Natural killer cell treated with Interleukin-12 subunit alpha and Interleukin-12 subunit beta and Interleukin-15 and Interleukin-18, amount 100 ng/mL, for 72 hours (primary cell): ENCODE measurements at regions not wholly inside any gene's neighbourhood (a gene's known extent, or its start where the extent isn't known, plus 50 kb on each side); places are given as distances from the start of the nearest gene placed in this dataset.
"Not testable (repeated sequence)": the region's sequence is repeated elsewhere in the genome, so short reads cannot be mapped to it uniquely, and the experiment has no call there.

Experiments
- ATAC-seq, 2 donors: fragments of 150-1000 bp; cut with Tn5 transposase in 1 of 2; sonication (Bioruptor Pico), chemical (Tn5 transposase) in 1 of 2; 2 replicates each; pipeline ENCODE4 v1.10.0; 2021
- DNase-seq: peaks from one replicate; pipeline ENCODE4 v3.0.0; 2022; ENCODE audit warnings: low spot score
- H3K27ac Mint-ChIP-seq, 2 donors: 1 replicate in 1 of 2; 2 replicates in 1 of 2; pipeline ENCODE4 v1.8.0; 2022; ENCODE audit warnings: mixed read lengths in 2 of 2, mild to moderate bottlenecking in 1 of 2, moderate library complexity in 1 of 2
- H3K27me3 Mint-ChIP-seq, 2 donors: 1 replicate in 1 of 2; 2 replicates in 1 of 2; pipeline ENCODE4 v1.8.0; 2022; ENCODE audit warnings: mixed read lengths in 2 of 2
- H3K36me3 Mint-ChIP-seq: one replicate; pipeline ENCODE4 v1.8.0; 2022; ENCODE audit warnings: mixed read lengths
- H3K4me1 Mint-ChIP-seq, 2 donors: 1 replicate in 1 of 2; 2 replicates in 1 of 2; pipeline ENCODE4 v1.8.0; 2022; ENCODE audit warnings: low read depth in 2 of 2, mixed read lengths in 2 of 2, mild to moderate bottlenecking in 1 of 2
- H3K4me3 Mint-ChIP-seq: one replicate; pipeline ENCODE4 v1.8.0; 2022; ENCODE audit warnings: mixed read lengths
- H3K9me3 Mint-ChIP-seq: 2 replicates; pipeline ENCODE4 v1.8.0; 2022; ENCODE audit warnings: mixed read lengths

- DNase-seq, result no peak
- Mint-ChIP-seq H3K4me3 (no peak overlapping the region), H3K27me3 (no peaks in the 10 kb centered on the region), H3K9me3 (peaks cover 22% of the 10 kb centered on the region), H3K4me1 (no peaks in the 10 kb centered on the region), H3K36me3 (no peaks in the 10 kb centered on the region), H3K27ac (no peak overlapping the region)
- no peak for ATAC-seq
Measured at GRCh38 chr7:46927131-46927810, 654.6 kb downstream of the TNS3 start.

- Mint-ChIP-seq H3K36me3 (no peaks in the 10 kb centered on the region), H3K27ac (no peak overlapping the region), H3K27me3 (no peaks in the 10 kb centered on the region), H3K9me3 (peaks cover 2% of the 10 kb centered on the region), H3K4me3 (no peak overlapping the region), H3K4me1 (no peaks in the 10 kb centered on the region)
- no peak for DNase-seq
- no peak for ATAC-seq
Measured at GRCh38 chr7:46916581-46916980, 665.3 kb downstream of the TNS3 start.

- H3K4me3 Mint-ChIP-seq, result no peak overlapping the region
- no peaks in the 10 kb centered on the region for H3K36me3 Mint-ChIP-seq
- H3K27me3 Mint-ChIP-seq, result no peaks in the 10 kb centered on the region
- H3K27ac Mint-ChIP-seq, result no peak overlapping the region
- H3K9me3 Mint-ChIP-seq, result peaks cover 6% of the 10 kb centered on the region
- ATAC-seq (no peak), DNase-seq (no peak)
- no peaks in the 10 kb centered on the region for H3K4me1 Mint-ChIP-seq
Measured at GRCh38 chr7:46912692-46913091, 669.2 kb downstream of the TNS3 start.

GRCh38 chr7:46909601-46910051, 672.3 kb downstream of the TNS3 start:
- H3K27ac Mint-ChIP-seq, result no peak overlapping the region
- H3K4me1 Mint-ChIP-seq, result no peaks in the 10 kb centered on the region

GRCh38 chr7:46908770-46909169, 673.1 kb downstream of the TNS3 start:
- Mint-ChIP-seq H3K9me3 (peaks cover 8% of the 10 kb centered on the region), H3K36me3 (no peaks in the 10 kb centered on the region), H3K4me3 (no peak overlapping the region), H3K27ac (no peak overlapping the region), H3K4me1 (no peaks in the 10 kb centered on the region), H3K27me3 (no peaks in the 10 kb centered on the region)
- DNase-seq, result no peak
- ATAC-seq, result no peak

More at GRCh38 chr7:46909601-46910051, 672.3 kb downstream of the TNS3 start:
- H3K9me3 Mint-ChIP-seq, result peaks cover 10% of the 10 kb centered on the region
- DNase-seq (no peak), ATAC-seq (no peak)
- no peak overlapping the region for H3K4me3 Mint-ChIP-seq
- no peaks in the 10 kb centered on the region for H3K27me3 Mint-ChIP-seq
- no peaks in the 10 kb centered on the region for H3K36me3 Mint-ChIP-seq

- H3K27ac Mint-ChIP-seq, H3K4me3 Mint-ChIP-seq, ATAC-seq, H3K4me1 Mint-ChIP-seq, H3K27me3 Mint-ChIP-seq, DNase-seq, H3K36me3 Mint-ChIP-seq: not testable (repeated sequence)
- peaks cover 17% of the 10 kb centered on the region for H3K9me3 Mint-ChIP-seq
Measured at GRCh38 chr7:46904523-46904922, 677.4 kb downstream of the TNS3 start.

GRCh38 chr7:46902463-46902862, 679.4 kb downstream of the TNS3 start:
- ATAC-seq, result no peak
- no peak for DNase-seq
- H3K9me3 Mint-ChIP-seq, result peaks cover 17% of the 10 kb centered on the region
- H3K27ac Mint-ChIP-seq, result no peak overlapping the region
- H3K4me1 Mint-ChIP-seq, result no peaks in the 10 kb centered on the region
- peaks cover 4% of the 10 kb centered on the region for H3K36me3 Mint-ChIP-seq
- no peak overlapping the region for H3K4me3 Mint-ChIP-seq
- H3K27me3 Mint-ChIP-seq, result no peaks in the 10 kb centered on the region

- DNase-seq, result no peak
- Mint-ChIP-seq H3K9me3 (peaks cover 13% of the 10 kb centered on the region), H3K4me3 (no peak overlapping the region), H3K36me3 (peaks cover 4% of the 10 kb centered on the region), H3K27ac (no peak overlapping the region), H3K27me3 (no peaks in the 10 kb centered on the region), H3K4me1 (no peaks in the 10 kb centered on the region)
- ATAC-seq, result no peak
Measured at GRCh38 chr7:46900312-46901263, 681.3 kb downstream of the TNS3 start.

GRCh38 chr7:46897381-46897780, 684.5 kb downstream of the TNS3 start:
- H3K27ac Mint-ChIP-seq, result no peak overlapping the region
- ATAC-seq (no peak), DNase-seq (no peak)
- H3K27me3 Mint-ChIP-seq, result no peaks in the 10 kb centered on the region
- H3K9me3 Mint-ChIP-seq, result peaks cover 13% of the 10 kb centered on the region
- H3K4me1 Mint-ChIP-seq, result no peaks in the 10 kb centered on the region
- peaks cover 4% of the 10 kb centered on the region for H3K36me3 Mint-ChIP-seq
- H3K4me3 Mint-ChIP-seq, result no peak overlapping the region

GRCh38 chr7:46886669-46887374, 695.1 kb downstream of the TNS3 start:
- H3K9me3 Mint-ChIP-seq, result peaks cover 22% of the 10 kb centered on the region
- no peaks in the 10 kb centered on the region for H3K27me3 Mint-ChIP-seq
- H3K4me3 Mint-ChIP-seq, result no peak overlapping the region
- no peak overlapping the region for H3K27ac Mint-ChIP-seq
- DNase-seq (no peak), ATAC-seq (no peak)
- no peaks in the 10 kb centered on the region for H3K4me1 Mint-ChIP-seq
- H3K36me3 Mint-ChIP-seq, result no peaks in the 10 kb centered on the region

- Mint-ChIP-seq H3K27ac (no peak overlapping the region), H3K4me3 (no peak overlapping the region), H3K9me3 (peaks cover 19% of the 10 kb centered on the region), H3K4me1 (no peaks in the 10 kb centered on the region), H3K27me3 (no peaks in the 10 kb centered on the region), H3K36me3 (no peaks in the 10 kb centered on the region)
- DNase-seq (no peak), ATAC-seq (no peak)
Measured at GRCh38 chr7:46885167-46885566, 696.7 kb downstream of the TNS3 start.

- DNase-seq (no peak), ATAC-seq (no peak)
- no peaks in the 10 kb centered on the region for H3K4me1 Mint-ChIP-seq
- H3K27me3 Mint-ChIP-seq, result no peaks in the 10 kb centered on the region
- no peak overlapping the region for H3K27ac Mint-ChIP-seq
- H3K9me3 Mint-ChIP-seq, result peaks cover 10% of the 10 kb centered on the region
- no peak overlapping the region for H3K4me3 Mint-ChIP-seq
- no peaks in the 10 kb centered on the region for H3K36me3 Mint-ChIP-seq
Measured at GRCh38 chr7:46881507-46882127, 700.3 kb downstream of the TNS3 start.

GRCh38 chr7:46880508-46881196, 701.3 kb downstream of the TNS3 start:
- H3K36me3 Mint-ChIP-seq, result no peaks in the 10 kb centered on the region
- H3K9me3 Mint-ChIP-seq, result peaks cover 11% of the 10 kb centered on the region
- H3K27me3 Mint-ChIP-seq, result no peaks in the 10 kb centered on the region
- H3K4me1 Mint-ChIP-seq, result no peaks in the 10 kb centered on the region
- H3K4me3 Mint-ChIP-seq, result no peak overlapping the region
- no peak overlapping the region for H3K27ac Mint-ChIP-seq
- DNase-seq, result no peak
- no peak for ATAC-seq
